GM21447 (cell line): ENCODE measurements at regions not wholly inside any gene's neighbourhood (a gene's known extent, or its start where the extent isn't known, plus 50 kb on each side); places are given as distances from the start of the nearest gene placed in this dataset.
A peak's percentile ranks its signal among the peaks of the same experiment; 100 is the strongest.
"Not testable (repeated sequence)": the region's sequence is repeated elsewhere in the genome, so short reads cannot be mapped to it uniquely, and the experiment has no call there.

Source experiments
- ATAC-seq: cut with Tn5 transposase; IDR thresholded peaks from one replicate; pipeline ENCODE4 v1.9.1; 2021; ENCODE audit not compliant: unreplicated experiment

DNA sequence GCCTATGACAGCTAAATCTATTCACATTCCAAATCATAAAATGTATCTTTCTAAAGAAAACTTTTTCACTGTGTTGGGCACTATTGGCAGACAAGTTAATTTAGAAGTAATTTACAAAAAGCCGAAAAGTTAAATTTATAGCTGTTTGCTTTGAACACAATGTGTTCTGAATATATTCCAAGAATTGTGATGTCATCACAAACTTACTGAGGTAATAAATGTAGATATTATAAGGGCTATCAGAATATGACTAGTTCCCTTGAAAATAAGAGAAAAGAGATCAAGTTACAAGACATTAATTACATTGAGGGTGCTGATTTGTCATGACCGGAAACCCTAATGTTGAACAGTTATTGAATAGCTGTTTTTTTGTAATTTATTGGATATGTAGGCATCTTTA lies 153.9 kb upstream of the SCN7A start:
- no peak for ATAC-seq

- no peak for ATAC-seq
Observed at GRCh38 chr2:166643980-166644379, 149.9 kb upstream of the SCN7A start.

DNA sequence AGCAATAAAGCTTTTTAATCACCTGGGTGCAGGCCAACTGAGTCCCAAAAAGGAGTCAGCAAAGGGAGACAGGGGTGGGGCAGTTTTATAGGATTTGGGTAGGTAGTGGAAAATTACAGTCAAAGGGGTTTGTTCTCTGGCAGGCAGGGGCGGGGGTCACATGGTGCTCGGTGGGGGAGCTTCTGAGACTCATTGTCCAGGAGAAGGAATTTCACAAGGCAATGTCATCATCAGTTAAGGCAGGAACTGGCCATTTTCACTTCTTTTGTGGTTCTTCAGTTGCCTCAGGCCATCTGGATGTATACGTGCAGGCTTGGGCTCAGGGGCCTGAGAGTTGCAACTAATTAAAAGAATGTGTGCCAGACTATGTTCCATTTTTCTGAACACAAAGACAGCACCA lies 147.5 kb upstream of the SCN7A start:
- not testable (repeated sequence) for ATAC-seq

- ATAC-seq, result no peak
Observed at GRCh38 chr2:166637051-166637450, 143.0 kb upstream of the SCN7A start.

DNA sequence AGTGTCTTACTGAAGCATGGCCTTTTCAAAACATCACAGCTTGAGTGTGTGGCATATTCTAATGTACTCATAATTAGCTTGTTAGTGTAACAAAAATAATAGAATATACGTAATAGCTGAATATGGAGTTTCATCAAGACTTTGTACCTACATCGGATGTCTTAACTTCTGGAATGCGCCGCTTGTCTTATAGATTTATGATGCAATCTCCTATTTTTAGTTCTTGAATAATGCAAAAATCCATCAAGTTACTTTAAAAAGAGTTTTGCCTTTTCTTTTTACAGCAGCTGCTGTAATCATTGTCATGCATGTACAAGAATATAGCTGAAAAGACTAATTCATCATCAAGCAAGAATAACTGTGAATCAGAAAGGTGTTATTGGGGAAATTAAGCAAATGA lies 140.7 kb upstream of the SCN7A start:
- no peak for ATAC-seq

- no peak for ATAC-seq
Observed at GRCh38 chr2:166632616-166633015, 138.6 kb upstream of the SCN7A start.

DNA sequence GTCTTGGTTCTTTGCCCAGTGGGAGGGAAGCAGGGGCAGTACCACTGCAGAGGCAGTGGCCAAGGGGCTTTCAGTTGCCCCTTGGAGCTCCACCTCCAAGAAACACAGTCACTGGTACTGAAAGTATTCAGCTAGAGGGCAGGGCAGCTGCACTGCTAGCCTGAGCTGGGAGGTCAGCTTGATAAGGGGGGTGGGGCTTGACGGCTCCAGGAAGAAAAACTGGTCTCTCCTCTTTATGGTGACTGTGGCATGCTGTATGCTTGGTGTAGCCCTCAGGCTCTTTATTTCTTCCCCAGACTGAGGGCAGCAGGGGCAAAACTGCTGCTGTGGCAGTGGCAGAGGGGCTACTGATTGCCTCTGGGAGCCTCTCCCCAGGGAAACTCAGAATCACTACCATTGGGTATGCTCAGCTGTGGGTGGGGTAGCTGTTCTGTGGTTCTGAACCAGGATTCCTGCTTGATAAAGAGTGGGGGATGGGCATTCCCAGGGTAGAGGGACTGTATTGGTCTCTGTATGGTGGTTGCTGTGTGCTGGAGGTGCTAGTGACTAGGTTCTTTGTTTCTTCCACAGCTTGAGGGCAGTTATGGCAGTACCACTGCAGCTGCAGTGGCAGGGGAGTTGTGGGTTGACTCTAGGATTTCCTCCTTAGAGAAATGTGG lies 134.6 kb upstream of the SCN7A start:
- no peak for ATAC-seq

DNA sequence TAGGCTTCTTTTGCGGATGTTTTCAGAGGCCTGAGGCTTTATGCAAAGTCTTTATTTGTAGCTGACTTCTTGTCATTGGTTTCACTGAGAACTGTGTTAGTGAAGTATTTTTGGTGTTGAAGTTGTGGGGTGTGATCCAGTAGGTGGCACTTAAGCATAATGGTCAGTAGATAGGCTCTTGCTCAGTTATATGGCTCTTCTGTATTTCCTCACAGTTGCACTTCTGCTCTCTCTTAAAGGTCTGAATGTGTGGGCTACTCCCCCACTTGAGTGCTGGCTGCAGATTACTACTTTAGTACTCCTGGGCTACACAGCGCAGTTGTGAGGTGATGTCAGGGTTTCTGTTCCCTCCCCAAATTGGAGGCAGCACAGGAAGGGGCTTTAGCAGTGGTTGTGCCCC lies 133.8 kb upstream of the SCN7A start:
- ATAC-seq, result peak; percentile 55

DNA sequence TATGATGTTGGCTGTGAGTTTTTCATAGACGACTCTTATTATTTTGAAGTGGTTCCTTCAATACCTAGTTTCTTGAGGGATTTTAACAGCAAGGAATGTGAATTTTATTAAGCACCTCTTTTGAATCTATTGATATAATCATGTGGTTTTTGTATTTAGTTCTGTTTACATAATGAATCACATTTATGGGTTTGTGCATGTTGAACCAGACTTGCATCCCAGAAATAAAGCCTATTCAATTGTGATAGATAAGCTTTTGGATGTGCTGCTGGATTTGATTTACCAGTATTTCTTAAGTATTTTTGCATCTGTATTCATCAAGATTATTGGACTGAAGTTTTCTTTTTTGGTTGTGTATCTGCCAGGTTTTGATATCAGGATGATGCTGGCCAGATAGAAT lies 131.6 kb upstream of the SCN7A start:
- no peak for ATAC-seq

GRCh38 chr2:166614503-166614902 lies 120.5 kb upstream of the SCN7A start:
- no peak for ATAC-seq

DNA sequence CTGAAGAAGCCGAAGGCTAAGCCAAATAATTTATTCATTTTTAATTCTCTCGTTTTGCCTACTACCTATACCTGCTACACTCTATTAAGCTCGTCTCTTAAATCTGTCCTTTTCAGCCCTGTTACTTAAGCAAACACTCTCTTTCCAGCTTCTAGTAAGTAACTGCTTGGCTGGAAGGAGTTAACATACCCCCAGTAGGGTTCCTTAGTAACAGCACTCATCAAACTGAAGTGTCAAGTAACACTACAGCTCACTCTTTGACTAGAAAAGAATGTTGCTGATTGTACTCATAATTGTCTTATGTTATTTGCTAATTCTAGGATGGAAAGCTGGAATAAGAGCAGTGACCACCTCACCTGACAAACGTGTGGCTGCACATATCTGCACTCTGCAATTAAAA lies 120.0 kb upstream of the SCN7A start:
- no peak for ATAC-seq

GRCh38 chr2:166613226-166613625 lies 119.2 kb upstream of the SCN7A start:
- ATAC-seq, result no peak

DNA sequence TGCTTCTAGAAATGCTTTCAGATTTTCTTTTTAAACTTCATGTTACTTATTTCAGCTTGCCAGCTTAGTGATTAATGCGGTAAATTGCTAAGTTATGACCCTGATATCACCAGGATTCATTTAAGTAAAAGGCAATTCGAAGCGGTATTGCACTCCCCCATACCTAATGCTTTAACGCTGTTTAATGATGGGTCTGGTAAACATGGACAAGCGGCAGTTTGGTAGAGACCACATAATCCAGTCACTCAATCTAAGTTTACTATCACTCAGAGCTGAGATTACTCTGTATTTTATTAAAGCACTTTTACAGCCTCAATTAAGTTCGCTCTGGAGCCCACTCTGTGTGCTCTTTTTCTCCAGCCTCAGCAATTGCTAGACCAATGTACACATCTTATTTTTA lies 118.2 kb upstream of the SCN7A start:
- ATAC-seq, result no peak

DNA sequence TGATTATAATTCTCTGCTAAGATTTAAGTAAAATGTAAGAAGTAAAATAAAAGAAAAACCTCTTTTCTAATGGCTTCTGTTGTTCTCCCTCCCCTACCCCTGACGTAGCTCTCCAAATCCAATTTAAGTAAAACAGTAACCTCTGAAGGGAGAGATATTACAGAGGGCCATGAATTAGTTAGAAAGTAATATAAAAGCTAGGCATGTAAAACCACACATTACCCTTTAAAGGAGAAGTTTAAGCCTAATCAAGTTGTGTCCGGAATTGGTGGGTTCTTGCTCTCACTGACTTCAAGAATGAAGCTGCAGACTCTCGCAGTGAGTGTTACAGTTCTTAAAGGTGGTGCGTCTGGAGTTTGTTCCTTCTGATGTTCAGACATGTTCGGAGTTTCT lies 116.9 kb upstream of the SCN7A start:
- ATAC-seq, result no peak

- no peak for ATAC-seq
Observed at GRCh38 chr2:166610180-166610912, 116.3 kb upstream of the SCN7A start.

GRCh38 chr2:166609183-166609959 lies 115.3 kb upstream of the SCN7A start:
- ATAC-seq, result no peak

- no peak for ATAC-seq
Observed at GRCh38 chr2:166607880-166608279, 113.8 kb upstream of the SCN7A start.

- ATAC-seq, result no peak
Observed at GRCh38 chr2:166593403-166593802, 99.4 kb upstream of the SCN7A start.

- no peak for ATAC-seq
Observed at GRCh38 chr2:166592750-166593149, 98.7 kb upstream of the SCN7A start.

- ATAC-seq, result no peak
Observed at GRCh38 chr2:166591226-166591625, 97.2 kb upstream of the SCN7A start.

- ATAC-seq, result no peak
Observed at GRCh38 chr2:166573391-166573790, 79.3 kb upstream of the SCN7A start.

DNA sequence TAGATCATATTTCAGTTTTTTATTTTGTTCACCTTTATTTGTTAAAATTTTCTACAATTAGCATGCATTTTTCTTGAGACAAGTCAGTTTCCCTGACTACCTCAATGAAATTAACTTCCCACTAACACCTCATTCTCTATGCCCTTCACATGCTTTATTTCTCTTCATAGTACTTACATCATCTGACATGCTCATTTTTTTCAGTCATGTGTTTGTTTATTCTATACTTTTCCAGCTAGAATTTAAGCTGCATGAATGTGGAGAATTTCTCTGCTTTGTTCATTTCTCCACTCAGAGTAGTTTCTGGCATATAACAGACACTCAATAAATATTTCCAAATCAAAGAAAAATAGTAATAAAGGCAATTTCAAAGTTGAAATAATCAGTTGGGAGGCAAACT lies 78.9 kb upstream of the SCN7A start:
- no peak for ATAC-seq
